T-helper 17 cell (primary cell): ENCODE measurements at regions not wholly inside any gene's neighbourhood (a gene's known extent, or its start where the extent isn't known, plus 50 kb on each side); places are given as distances from the start of the nearest gene placed in this dataset.

Experiments used
- ATAC-seq: fragments of 150-1000 bp; cut with Tn5 transposase; 2 replicates; pipeline ENCODE4 v1.10.0; 2021; ENCODE audit warnings: mild to moderate bottlenecking, moderate library complexity
- DNase-seq, 3 donors: peaks; one replicate each; pipeline versions ENCODE4 v3.0.0 to v3.0.0-alpha.2; 2020 to 2021
- H3K9me3 ChIP-seq: one replicate; pipeline ENCODE4 v1.7.0; 2013; ENCODE audit warnings: low read length, mild to moderate bottlenecking; ENCODE audit not compliant: control insufficient read depth, poor library complexity, severe bottlenecking
- H3K27ac Mint-ChIP-seq: one replicate; pipeline ENCODE4 v1.8.0; 2022; ENCODE audit warnings: mild to moderate bottlenecking, moderate library complexity, mixed read lengths
- H3K27me3 Mint-ChIP-seq: one replicate; pipeline ENCODE4 v1.8.0; 2022; ENCODE audit warnings: mixed read lengths
- H3K36me3 Mint-ChIP-seq: one replicate; pipeline ENCODE4 v1.8.0; 2022; ENCODE audit warnings: low read depth, mixed read lengths
- H3K4me1 Mint-ChIP-seq: one replicate; pipeline ENCODE4 v1.8.0; 2022; ENCODE audit warnings: mild to moderate bottlenecking, mixed read lengths
- H3K4me3 Mint-ChIP-seq: one replicate; pipeline ENCODE4 v1.8.0; 2022; ENCODE audit warnings: mild to moderate bottlenecking, moderate library complexity, mixed read lengths

DNA sequence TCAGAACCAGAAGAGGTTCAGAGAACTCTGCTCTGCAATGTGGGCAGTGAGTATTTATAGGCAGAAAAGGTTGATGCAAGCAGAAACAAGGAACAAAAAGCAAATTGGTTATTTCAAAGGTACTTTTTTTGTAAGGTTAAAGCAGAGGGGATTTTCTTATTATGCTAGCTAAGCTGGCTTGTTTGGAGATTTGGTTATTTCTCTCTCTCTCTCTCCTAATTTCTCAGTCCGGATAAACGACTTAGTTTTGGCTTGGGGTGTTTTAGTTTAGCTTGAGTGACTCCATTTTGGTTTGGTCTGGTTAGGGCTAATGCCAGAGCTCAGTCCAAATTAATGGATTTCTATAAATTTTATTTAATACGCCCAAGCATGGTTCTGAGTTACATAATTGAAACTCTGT, 566.8 kb downstream of the SH2D4B start:
- no peaks in the 10 kb centered on the region for H3K9me3 ChIP-seq
- ATAC-seq = no peak
- Mint-ChIP-seq H3K4me3 (no peak overlapping the region), H3K4me1 (no peaks in the 10 kb centered on the region), H3K27me3 (no peaks in the 10 kb centered on the region), H3K27ac (no peak overlapping the region), H3K36me3 (no peaks in the 10 kb centered on the region)
- DNase-seq = no peak

DNA sequence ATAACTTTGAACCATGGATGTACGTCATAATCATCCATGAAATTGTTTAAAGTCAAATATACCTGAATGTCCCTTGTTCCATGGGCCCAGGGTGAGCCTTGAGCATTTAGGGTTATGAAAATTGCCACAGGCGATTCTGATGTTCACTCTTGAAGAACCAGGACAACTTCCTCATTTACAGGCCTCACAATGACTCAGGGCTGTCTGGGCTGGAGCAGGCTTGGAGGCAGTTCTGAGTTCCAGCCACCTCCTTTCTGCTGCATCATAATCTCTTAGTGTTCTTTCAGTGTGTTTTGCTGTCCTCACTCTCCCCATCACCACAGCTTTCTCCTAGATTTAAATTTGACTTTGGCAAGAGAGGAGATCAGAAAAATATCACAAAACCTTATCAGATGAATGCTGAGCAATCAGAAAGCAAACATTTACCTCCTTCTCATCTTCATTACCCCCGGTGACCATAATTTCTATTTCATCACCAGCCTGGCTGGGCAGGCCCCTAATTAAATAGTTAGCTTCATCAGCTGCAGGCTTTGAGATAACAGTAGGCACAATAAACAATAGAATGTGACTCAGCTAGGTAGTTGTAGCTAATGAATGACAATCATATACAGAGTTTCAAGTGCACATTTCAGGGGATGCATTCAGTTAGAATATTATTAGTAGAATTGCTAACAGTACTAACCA, 571.0 kb downstream of the SH2D4B start:
- ATAC-seq (no peak), DNase-seq (no peak)
- no peaks in the 10 kb centered on the region for H3K27me3 Mint-ChIP-seq
- H3K4me3 Mint-ChIP-seq = no peak overlapping the region
- H3K27ac Mint-ChIP-seq = no peak overlapping the region
- no peaks in the 10 kb centered on the region for H3K36me3 Mint-ChIP-seq
- no peaks in the 10 kb centered on the region for H3K9me3 ChIP-seq
- no peaks in the 10 kb centered on the region for H3K4me1 Mint-ChIP-seq

DNA sequence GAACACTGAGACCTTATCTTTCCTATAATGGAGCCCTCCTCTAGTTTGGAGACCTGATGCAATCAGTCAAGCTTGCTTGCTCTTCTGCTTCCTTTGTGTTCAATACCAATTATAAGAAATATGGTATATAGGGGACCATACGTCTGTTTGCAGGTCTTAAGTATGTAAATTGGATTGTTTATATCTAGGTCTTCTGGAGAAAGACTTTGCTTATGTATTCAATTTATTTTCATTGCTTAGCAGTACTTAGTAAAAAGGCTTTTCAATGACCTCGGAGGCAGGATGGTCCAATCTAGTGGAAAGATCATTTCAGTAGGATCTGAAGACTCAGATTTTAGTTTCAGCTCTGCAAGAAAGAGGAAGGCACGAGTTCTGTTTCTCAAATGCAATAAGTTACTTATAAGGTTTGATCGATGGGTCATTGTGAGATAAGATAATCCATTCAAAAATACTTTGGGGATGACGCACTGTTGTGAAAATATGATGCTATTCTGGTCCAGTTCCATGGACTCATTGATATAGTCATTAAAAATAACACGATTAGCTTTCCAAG, 571.6 kb downstream of the SH2D4B start:
- H3K4me1 Mint-ChIP-seq = no peaks in the 10 kb centered on the region
- H3K9me3 ChIP-seq = no peaks in the 10 kb centered on the region
- no peak for ATAC-seq
- no peak for DNase-seq
- no peaks in the 10 kb centered on the region for H3K36me3 Mint-ChIP-seq
- no peak overlapping the region for H3K27ac Mint-ChIP-seq
- H3K4me3 Mint-ChIP-seq = no peak overlapping the region
- no peaks in the 10 kb centered on the region for H3K27me3 Mint-ChIP-seq

DNA sequence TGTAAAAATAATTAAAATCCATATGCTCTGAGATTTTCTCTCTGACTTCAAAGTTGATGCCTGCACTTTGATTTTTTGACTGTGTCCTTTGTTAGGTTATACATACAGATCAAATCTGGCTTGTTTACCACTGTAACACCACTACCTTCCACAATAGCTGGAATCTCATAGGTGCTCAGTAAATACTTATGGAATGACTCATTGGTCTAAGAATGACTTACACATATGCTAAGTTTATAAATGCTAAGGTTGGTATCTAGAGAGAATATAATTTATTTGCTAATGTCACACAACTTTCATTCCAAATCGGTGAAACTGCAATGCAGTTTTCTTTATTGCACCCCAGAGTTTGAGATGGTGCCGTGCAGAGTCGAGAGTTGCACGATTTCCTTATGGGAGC, 578.5 kb downstream of the SH2D4B start:
- H3K27me3 Mint-ChIP-seq = no peaks in the 10 kb centered on the region

DNA sequence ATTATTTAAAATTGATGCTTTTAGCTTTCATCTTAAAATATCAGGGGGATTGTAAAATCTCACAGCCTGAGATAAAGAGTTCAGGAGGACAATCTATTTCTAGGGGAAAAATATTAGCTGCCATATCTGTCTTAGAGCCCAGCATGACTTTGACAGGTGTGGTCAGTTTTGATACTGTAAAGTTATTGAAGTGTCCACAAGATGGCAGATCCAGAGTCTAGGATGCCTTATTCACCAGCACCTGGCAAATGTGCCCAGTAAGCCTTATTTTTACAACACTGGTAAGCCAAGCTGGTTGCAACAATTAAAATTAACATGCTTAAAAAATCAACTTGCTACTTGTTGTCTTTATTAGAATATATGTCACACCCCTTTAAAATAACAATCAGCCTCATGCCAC, 579.3 kb downstream of the SH2D4B start:
- H3K27ac Mint-ChIP-seq = no peak overlapping the region
- H3K36me3 Mint-ChIP-seq = no peaks in the 10 kb centered on the region
- H3K4me1 Mint-ChIP-seq = no peaks in the 10 kb centered on the region
- H3K4me3 Mint-ChIP-seq = no peak overlapping the region
- H3K27me3 Mint-ChIP-seq = no peaks in the 10 kb centered on the region
- DNase-seq (no peak), ATAC-seq (no peak)
- H3K9me3 ChIP-seq = no peaks in the 10 kb centered on the region

More for the DNA sequence above, 578.5 kb downstream of the SH2D4B start:
- ATAC-seq (no peak), DNase-seq (no peak)
- Mint-ChIP-seq H3K27ac (no peak overlapping the region), H3K4me1 (no peaks in the 10 kb centered on the region), H3K36me3 (no peaks in the 10 kb centered on the region), H3K4me3 (no peak overlapping the region)
- no peaks in the 10 kb centered on the region for H3K9me3 ChIP-seq

DNA sequence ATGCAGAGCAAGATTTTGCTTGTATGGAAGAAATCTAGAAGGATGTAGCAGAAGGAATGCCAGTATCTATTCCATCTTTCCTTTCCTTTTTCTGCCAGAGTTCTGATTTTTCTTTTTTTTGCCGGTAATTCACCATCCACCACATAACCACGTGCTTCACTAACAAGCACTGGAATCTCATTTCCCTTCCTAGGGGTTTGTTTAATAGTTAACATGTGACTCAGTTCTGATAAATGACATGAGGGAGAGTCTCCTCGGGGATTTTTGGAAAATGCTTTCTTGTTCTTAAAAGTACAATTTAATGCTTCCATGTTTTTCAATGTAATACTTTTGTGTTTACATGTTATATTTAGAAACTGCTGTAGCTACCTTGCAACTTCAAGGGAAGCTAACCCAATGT, 590.2 kb downstream of the SH2D4B start:
- no peak overlapping the region for H3K4me3 Mint-ChIP-seq
- H3K27me3 Mint-ChIP-seq = peaks cover 7% of the 10 kb centered on the region
- DNase-seq (no peak), ATAC-seq (no peak)
- H3K9me3 ChIP-seq = no peaks in the 10 kb centered on the region
- H3K4me1 Mint-ChIP-seq = no peaks in the 10 kb centered on the region
- H3K36me3 Mint-ChIP-seq = no peaks in the 10 kb centered on the region
- no peak overlapping the region for H3K27ac Mint-ChIP-seq

DNA sequence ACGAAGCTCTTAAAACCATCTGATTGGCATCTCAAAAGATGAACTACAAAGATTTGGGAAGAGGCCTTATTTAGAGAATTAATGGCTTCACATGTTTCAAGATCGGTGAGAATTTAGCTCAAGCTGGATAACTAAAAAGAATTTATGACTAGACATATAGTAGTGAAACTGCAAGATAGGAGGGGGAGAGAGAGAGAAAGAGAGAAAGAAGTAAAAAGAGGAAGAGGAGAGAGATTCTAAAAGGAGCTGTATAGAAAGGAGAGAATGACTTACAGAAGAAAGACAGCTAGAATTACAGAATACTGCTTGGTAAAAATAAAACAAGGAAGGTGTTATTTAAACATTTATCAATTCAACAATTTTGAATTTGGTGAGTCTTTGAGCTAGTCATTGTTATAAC, 592.3 kb downstream of the SH2D4B start:
- Mint-ChIP-seq H3K36me3 (no peaks in the 10 kb centered on the region), H3K27ac (no peak overlapping the region), H3K27me3 (no peaks in the 10 kb centered on the region), H3K4me1 (no peaks in the 10 kb centered on the region), H3K4me3 (no peak overlapping the region)
- no peaks in the 10 kb centered on the region for H3K9me3 ChIP-seq
- DNase-seq (no peak), ATAC-seq (no peak)

DNA sequence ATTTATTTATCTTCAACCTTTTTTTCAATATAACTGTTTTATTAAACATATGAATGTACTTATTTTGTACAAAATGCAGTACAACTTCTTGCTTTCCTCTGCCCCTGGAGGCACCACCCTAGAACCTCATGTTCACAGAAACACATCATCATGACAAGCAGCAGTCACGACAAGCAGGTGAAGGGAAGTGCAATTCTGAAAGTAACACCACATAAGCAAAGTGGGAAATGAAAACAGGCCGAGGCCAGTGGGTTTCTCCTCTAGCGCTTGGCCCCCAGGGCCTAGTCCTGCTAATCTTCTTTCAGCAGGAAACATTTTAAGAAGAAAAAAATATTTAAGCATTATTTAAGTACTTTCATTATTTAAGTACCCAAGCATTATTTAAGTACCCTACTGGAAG, 598.1 kb downstream of the SH2D4B start:
- DNase-seq (no peak), ATAC-seq (no peak)
- H3K9me3 ChIP-seq = no peaks in the 10 kb centered on the region
- no peaks in the 10 kb centered on the region for H3K36me3 Mint-ChIP-seq
- no peaks in the 10 kb centered on the region for H3K27me3 Mint-ChIP-seq
- no peaks in the 10 kb centered on the region for H3K4me1 Mint-ChIP-seq
- H3K27ac Mint-ChIP-seq = no peak overlapping the region
- H3K4me3 Mint-ChIP-seq = no peak overlapping the region

DNA sequence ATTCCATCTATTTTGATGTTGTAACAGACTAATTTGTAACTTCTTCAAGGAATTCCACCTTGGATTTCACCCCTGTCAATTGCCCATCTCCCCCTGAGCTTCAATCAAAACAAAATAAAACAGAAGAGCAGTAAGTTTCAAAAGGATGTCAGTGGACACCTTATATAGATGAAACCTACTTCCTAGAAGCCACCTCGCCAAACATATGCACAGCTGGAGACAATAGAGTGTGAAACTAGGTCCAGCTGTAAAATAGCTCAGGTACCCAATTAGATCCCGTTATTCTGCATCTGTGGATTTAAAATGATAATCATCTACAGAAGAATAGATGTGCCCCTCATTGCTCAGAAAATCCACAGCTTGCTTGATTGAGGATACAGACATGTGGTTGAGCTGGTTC, 598.6 kb downstream of the SH2D4B start:
- Mint-ChIP-seq H3K4me1 (no peaks in the 10 kb centered on the region), H3K4me3 (no peak overlapping the region), H3K27ac (no peak overlapping the region), H3K27me3 (no peaks in the 10 kb centered on the region), H3K36me3 (no peaks in the 10 kb centered on the region)
- no peaks in the 10 kb centered on the region for H3K9me3 ChIP-seq
- DNase-seq = no peak
- ATAC-seq = no peak

DNA sequence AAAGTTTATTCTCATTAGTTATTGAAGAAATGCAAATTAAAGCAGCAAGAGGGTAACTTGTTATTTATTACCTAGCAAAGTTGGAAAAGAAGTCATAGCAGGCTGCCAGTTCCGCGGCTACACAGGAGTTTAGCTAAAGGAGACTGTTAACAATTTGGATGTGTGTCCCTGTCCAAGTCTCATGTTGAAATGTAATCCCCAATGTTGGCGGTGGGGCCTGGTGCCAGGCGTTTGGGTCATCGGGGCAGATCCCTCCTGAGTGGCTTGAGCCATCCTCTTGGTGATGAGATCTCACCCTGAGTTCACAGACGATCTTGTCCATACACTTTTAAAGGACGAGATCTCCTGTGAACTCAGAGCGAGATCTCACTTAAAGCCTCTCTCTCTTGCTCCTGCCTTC, 608.3 kb downstream of the SH2D4B start:
- no peaks in the 10 kb centered on the region for H3K27me3 Mint-ChIP-seq

DNA sequence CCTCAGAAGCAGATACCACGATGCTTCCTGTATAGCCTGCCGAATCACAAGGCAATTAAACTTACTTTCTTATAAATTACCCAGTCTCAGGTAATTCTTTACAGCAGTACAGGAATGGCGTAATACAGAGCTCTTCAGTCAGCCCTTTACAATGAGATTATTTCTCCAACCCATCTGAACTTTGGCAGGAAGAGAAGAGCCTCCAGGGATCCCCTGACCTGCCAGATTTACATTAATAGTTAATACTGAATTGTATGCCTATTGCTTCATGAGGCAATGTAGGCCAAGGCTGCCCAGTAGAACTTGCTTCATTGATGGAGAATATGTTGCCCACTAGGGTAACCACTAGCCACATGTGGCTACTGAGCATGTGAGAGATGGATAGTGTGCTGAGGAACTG, 608.7 kb downstream of the SH2D4B start:
- ATAC-seq = no peak
- no peaks in the 10 kb centered on the region for H3K4me1 Mint-ChIP-seq
- no peaks in the 10 kb centered on the region for H3K27me3 Mint-ChIP-seq
- H3K4me3 Mint-ChIP-seq = no peak overlapping the region
- H3K36me3 Mint-ChIP-seq = no peaks in the 10 kb centered on the region
- no peak overlapping the region for H3K27ac Mint-ChIP-seq
- DNase-seq = no peak
- no peaks in the 10 kb centered on the region for H3K9me3 ChIP-seq

More for the DNA sequence above, 608.3 kb downstream of the SH2D4B start:
- H3K4me3 Mint-ChIP-seq = no peak overlapping the region
- no peak for ATAC-seq
- no peaks in the 10 kb centered on the region for H3K4me1 Mint-ChIP-seq
- no peak overlapping the region for H3K27ac Mint-ChIP-seq
- H3K36me3 Mint-ChIP-seq = no peaks in the 10 kb centered on the region
- DNase-seq = no peak
- no peaks in the 10 kb centered on the region for H3K9me3 ChIP-seq

DNA sequence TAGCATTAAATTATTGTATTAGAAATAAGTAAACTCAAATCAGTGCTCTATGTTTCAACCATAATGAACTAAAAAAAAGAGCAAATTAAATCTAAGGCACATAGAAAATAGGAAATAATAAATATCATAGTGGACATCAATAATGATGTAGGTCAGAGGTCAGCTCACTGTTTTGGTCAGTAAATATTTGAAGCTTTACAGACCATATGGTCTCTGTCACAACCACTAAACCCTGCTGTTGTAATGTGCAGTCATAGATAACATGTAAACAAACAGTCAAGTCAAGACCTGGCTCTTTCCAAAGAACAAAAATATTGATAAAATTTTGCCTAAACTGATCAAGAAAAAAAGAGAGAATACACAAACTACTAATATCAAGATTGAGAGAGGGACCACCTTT, 615.0 kb downstream of the SH2D4B start:
- Mint-ChIP-seq H3K4me3 (no peak overlapping the region), H3K27ac (no peak overlapping the region), H3K36me3 (no peaks in the 10 kb centered on the region), H3K4me1 (no peaks in the 10 kb centered on the region), H3K27me3 (no peaks in the 10 kb centered on the region)
- no peak for ATAC-seq
- DNase-seq = no peak
- H3K9me3 ChIP-seq = no peaks in the 10 kb centered on the region

DNA sequence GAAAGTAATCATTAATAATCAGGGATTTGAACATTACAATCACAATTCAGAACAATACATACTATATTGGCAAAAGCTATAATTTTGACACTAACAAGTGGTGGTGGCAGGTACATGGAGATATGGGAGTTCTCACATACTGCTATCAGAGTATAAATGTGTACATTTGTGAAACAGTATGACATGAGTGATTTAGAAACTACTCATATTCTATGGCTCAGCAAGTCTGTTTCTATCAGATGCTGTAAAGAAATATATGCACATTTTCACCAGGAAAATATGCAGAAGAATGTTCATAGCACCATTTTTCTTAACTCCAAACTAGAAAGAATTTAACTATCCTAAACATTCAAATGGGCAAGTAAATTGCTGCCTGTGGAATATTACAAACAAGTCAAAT, 620.0 kb downstream of the SH2D4B start:
- no peak overlapping the region for H3K4me3 Mint-ChIP-seq
- no peak for ATAC-seq

DNA sequence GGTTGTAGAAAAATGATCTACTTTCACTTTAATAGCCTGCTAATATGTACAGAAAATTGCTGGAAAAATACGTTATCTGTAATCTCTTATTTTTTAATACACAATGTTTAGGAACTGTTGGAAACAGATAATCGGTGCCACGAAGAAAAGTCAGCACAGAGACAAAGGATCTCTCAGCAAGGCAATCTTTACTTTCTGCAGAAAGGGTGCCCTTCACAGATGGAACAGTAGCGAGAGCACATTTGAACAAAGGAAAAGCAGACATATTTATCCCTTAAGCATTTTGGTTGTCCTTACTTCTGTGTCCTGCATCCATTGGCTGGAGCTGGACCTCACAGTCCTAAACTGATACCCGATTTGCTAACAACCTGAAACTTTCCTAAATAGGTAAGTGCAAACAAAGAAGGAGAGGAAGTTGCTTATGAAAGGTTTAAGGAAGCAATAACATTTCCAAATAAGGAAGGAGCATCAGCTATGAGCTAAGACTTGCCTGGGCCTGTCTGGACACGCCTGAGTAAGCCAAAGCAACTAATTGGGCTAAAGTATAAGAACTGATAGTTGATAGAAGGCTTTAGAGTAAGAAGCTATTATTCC, 640.0 kb downstream of the SH2D4B start:
- H3K9me3 ChIP-seq = no peaks in the 10 kb centered on the region
- ATAC-seq = no peak
- H3K27ac Mint-ChIP-seq = no peak overlapping the region
- no peak for DNase-seq
- no peaks in the 10 kb centered on the region for H3K4me1 Mint-ChIP-seq
- no peaks in the 10 kb centered on the region for H3K27me3 Mint-ChIP-seq
- no peak overlapping the region for H3K4me3 Mint-ChIP-seq
- no peaks in the 10 kb centered on the region for H3K36me3 Mint-ChIP-seq

More for the DNA sequence above, 620.0 kb downstream of the SH2D4B start:
- no peaks in the 10 kb centered on the region for H3K27me3 Mint-ChIP-seq
- H3K27ac Mint-ChIP-seq = no peak overlapping the region
- no peaks in the 10 kb centered on the region for H3K4me1 Mint-ChIP-seq
- no peak for DNase-seq
- no peaks in the 10 kb centered on the region for H3K9me3 ChIP-seq
- no peaks in the 10 kb centered on the region for H3K36me3 Mint-ChIP-seq
